Glutamatergic neuron (in vitro differentiated cells): ENCODE measurements at regions not wholly inside any gene's neighbourhood (a gene's known extent, or its start where the extent isn't known, plus 50 kb on each side); places are given as distances from the start of the nearest gene placed in this dataset.

ENCODE experiments used
- DNase-seq: peaks from one replicate; pipeline ENCODE4 v3.0.0; 2022
- H3K27ac Mint-ChIP-seq: one replicate; pipeline ENCODE4 v1.8.0; 2020; ENCODE audit warnings: mild to moderate bottlenecking, mixed read lengths, inconsistent platforms; ENCODE audit not compliant: unreplicated experiment
- H3K27me3 Mint-ChIP-seq: one replicate; pipeline ENCODE4 v1.8.0; 2020; ENCODE audit warnings: mild to moderate bottlenecking, moderate library complexity, mixed read lengths, inconsistent platforms; ENCODE audit not compliant: unreplicated experiment
- H3K36me3 Mint-ChIP-seq: one replicate; pipeline ENCODE4 v1.8.0; 2020; ENCODE audit warnings: mild to moderate bottlenecking, mixed read lengths, inconsistent platforms; ENCODE audit not compliant: unreplicated experiment
- H3K4me1 Mint-ChIP-seq: one replicate; pipeline ENCODE4 v1.8.0; 2020; ENCODE audit warnings: mild to moderate bottlenecking, low read depth, mixed read lengths, inconsistent platforms; ENCODE audit not compliant: unreplicated experiment
- H3K4me3 Mint-ChIP-seq: one replicate; pipeline ENCODE4 v1.8.0; 2020; ENCODE audit warnings: mild to moderate bottlenecking, mixed read lengths, inconsistent platforms; ENCODE audit not compliant: unreplicated experiment
- H3K9me3 Mint-ChIP-seq: one replicate; pipeline ENCODE4 v1.8.0; 2020; ENCODE audit warnings: mild to moderate bottlenecking, moderate library complexity, mixed read lengths, inconsistent platforms; ENCODE audit not compliant: unreplicated experiment
- CTCF ChIP-seq: fragments of 200-600 bp; sonication (generic); IDR thresholded peaks from one replicate; pipeline ENCODE4 v1.5.0; 2021; ENCODE audit not compliant: partially characterized antibody, unreplicated experiment

DNA sequence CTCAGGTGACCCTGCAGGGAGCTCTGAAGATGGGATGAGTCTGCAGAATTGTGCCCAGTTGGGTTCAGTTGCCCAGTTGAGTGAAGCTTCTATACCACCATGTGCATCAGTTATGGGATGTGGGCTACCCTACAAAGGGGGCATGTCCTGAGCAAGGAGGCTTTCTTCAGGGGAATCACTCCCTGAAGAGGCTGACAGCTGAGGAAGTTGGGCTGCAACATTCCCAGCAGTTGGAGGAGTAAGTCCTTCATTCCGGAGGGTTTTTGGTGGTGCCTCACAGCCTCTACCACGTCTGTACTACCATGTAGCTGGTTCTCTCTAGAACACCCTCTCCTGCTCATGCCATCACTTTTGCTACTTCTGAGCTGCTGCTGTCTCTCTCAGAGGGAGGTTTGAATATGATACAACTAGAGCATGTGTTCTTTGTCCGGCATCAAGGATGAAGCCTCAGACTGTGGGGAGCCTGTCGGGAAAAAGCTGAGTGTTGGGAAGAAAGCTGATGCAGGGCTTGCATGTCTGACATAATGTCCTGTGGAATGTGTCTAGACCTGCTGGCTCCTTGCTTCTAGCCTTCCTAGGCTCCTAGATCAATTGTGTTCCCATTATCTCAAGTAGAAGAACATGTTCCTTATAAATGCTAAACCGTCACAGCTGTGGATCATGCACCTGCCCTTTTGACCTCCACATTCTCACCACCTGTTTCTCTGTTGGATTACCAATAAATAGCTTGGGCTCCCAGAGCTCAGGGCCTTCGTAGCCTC, 355.8 kb downstream of the CCSER2 start:
- no peak for DNase-seq
- H3K27me3 Mint-ChIP-seq = peaks cover 3% of the 10 kb centered on the region
- no peaks in the 10 kb centered on the region for H3K4me1 Mint-ChIP-seq
- no peak overlapping the region for H3K4me3 Mint-ChIP-seq
- no peak overlapping the region for H3K27ac Mint-ChIP-seq
- H3K36me3 Mint-ChIP-seq = no peaks in the 10 kb centered on the region
- no peaks in the 10 kb centered on the region for H3K9me3 Mint-ChIP-seq
- no peak for TF ChIP-seq CTCF

DNA sequence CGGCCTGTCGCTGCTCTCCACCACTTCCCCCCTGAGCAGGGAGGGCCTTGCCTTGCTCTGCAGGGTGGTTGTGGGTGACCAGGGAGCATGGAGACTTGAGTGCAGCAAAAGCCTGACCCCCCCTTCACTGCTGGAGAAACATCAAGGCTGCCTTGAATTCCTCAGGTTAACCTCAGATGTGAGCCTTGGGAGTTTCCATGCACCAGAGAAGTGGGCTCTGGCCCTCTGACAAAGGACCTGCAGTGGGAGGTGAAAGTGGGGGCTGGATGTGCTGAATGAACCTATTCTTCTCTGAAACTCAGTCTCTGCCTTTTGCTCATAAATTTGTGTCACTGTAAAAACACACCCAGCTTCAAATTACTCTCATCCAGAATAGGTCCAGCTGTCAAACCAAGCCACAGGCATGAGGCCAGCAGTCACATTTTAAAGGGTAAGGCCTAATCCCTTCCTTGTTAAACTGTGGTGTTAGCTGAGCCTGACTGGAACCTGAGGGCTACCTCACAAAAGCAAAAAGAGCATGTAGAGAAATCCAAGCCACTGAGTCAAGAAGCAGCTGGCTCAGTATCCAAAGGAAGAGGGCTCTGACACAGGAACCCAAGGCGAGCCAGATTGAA, 356.8 kb downstream of the CCSER2 start:
- H3K4me3 Mint-ChIP-seq = no peak overlapping the region
- H3K27ac Mint-ChIP-seq = no peak overlapping the region
- H3K36me3 Mint-ChIP-seq = no peaks in the 10 kb centered on the region
- H3K4me1 Mint-ChIP-seq = no peaks in the 10 kb centered on the region
- H3K9me3 Mint-ChIP-seq = no peaks in the 10 kb centered on the region
- no peak for DNase-seq
- TF ChIP-seq CTCF = no peak
- peaks cover 3% of the 10 kb centered on the region for H3K27me3 Mint-ChIP-seq

- H3K36me3 Mint-ChIP-seq = no peaks in the 10 kb centered on the region
- DNase-seq = no peak
- H3K4me3 Mint-ChIP-seq = no peak overlapping the region
- peaks cover 1% of the 10 kb centered on the region for H3K27me3 Mint-ChIP-seq
- no peaks in the 10 kb centered on the region for H3K9me3 Mint-ChIP-seq
- TF ChIP-seq CTCF = no peak
- H3K4me1 Mint-ChIP-seq = peaks cover 9% of the 10 kb centered on the region
- no peak overlapping the region for H3K27ac Mint-ChIP-seq
These were observed 364.6 kb downstream of the CCSER2 start for GRCh38 chr10:84693006-84693405.

- TF ChIP-seq CTCF = no peak
- Mint-ChIP-seq H3K27ac (no peak overlapping the region), H3K27me3 (peaks cover 1% of the 10 kb centered on the region), H3K4me1 (peaks cover 9% of the 10 kb centered on the region), H3K9me3 (no peaks in the 10 kb centered on the region), H3K4me3 (no peak overlapping the region), H3K36me3 (no peaks in the 10 kb centered on the region)
- no peak for DNase-seq
These were observed 367.5 kb downstream of the CCSER2 start for GRCh38 chr10:84695902-84696301.

DNA sequence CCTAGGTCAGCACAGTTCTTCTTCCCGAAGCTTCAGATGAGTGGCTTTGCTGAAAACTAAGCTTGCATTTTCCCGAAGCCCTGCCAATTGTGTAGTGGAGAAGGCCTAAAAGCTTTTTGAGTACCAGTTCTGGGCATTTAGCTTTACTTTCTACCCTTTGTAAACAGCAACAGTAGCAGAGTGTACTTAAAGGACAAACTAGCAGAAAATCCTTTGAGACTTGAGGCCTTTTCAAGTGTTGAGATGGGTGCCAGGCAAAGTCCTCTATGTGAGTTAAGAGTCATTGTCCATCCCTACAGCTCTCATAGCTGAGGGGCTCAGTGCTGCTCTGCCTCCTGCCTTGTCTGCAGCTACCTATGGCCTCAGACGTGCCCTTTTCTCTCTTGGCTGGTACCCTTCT, 368.2 kb downstream of the CCSER2 start:
- Mint-ChIP-seq H3K4me3 (no peak overlapping the region), H3K36me3 (no peaks in the 10 kb centered on the region), H3K27ac (no peak overlapping the region), H3K27me3 (peaks cover 2% of the 10 kb centered on the region), H3K9me3 (no peaks in the 10 kb centered on the region), H3K4me1 (peaks cover 9% of the 10 kb centered on the region)
- no peak for DNase-seq
- no peak for TF ChIP-seq CTCF
